NCI-H1092 (cell line): ENCODE measurements at regions not wholly inside any gene's neighbourhood (a gene's known extent, or its start where the extent isn't known, plus 50 kb on each side); places are given as distances from the start of the nearest gene placed in this dataset.

Experiments used
- DNase-seq: peaks from one replicate; lab custom pipeline; 2025; lab: John Stamatoyannopoulos, UW

DNA sequence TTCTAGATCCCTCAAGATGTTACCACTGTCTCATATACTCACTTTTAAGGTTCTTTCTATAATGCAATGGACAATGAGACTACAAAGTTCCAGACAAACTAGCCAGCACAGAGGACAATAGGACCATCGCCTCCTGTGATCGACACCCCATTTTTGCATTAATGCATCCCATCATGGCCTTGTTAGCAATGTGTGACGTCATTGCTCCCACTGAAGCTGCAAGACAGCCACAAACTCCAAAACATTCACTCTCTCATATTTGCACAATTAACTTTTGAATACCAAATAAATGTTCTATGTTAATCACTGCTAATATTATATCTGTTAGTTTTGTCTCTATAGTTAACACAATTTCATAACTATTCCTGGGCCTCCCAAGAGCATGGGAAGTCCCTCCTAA is 88.8 kb upstream of the TMEM72 start:
- DNase-seq = no peak

DNA sequence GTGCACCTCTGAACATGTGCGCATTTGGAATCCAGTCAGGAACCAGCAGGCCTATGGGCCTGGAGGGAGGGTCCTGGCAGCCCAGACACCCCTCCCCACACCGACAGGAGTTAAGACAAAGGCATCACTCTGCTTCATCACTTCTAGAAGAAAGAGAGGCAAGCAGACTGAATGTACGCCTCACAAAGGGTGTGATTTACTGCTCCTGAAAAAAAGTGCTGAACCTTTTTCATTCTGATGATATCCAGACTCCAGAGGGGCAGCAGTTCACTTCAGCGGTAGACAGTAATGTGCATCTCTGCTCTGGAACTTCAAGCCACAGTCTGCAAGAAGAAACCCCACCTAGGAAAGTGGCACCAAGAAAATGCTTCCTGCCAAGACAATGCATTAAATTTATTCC is 88.2 kb upstream of the TMEM72 start:
- no peak for DNase-seq

DNA sequence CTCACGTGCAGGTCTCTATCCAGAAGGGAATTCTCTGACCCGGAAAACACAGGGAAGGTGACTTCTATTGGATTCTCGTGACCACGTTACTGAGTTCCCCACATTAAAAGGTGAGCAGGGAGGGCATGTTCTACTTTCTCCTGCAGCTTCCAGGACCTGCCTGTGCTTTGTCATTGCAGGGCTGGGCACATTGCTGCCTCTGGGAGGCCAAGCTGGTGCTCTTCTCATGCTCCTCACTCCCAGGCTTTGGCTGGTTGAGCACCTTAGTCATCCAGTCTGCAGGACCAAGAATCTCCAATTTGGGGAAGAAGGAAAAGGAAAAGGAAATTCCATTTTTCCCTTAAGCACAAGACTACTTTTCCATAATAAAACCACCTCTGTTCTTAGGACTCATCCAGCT is 86.5 kb upstream of the TMEM72 start:
- no peak for DNase-seq

GRCh38 chr10:44827431-44828006 is 83.6 kb upstream of the TMEM72 start:
- no peak for DNase-seq

- no peak for DNase-seq
These were observed 82.5 kb upstream of the TMEM72 start for GRCh38 chr10:44828508-44829142.

DNA sequence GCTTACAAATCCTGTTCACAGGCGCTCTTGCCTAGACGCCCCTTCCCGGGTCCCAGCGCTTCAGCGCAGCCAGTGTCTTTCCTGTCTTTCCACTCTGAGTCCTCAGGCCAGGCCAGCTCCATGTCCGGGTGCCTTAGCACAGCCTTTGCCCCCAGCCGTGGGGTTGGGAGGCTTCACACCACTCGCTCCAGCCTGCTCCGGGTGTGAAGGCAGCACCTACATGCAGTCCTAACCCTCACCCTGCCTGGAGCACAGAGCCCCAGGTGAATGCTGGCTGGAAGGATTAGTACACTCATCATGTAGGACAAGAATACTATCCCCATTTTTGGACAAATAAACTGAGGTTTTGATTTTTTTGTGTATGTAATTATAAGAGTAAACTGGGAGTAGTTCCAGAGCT is 81.7 kb upstream of the TMEM72 start:
- no peak for DNase-seq

DNA sequence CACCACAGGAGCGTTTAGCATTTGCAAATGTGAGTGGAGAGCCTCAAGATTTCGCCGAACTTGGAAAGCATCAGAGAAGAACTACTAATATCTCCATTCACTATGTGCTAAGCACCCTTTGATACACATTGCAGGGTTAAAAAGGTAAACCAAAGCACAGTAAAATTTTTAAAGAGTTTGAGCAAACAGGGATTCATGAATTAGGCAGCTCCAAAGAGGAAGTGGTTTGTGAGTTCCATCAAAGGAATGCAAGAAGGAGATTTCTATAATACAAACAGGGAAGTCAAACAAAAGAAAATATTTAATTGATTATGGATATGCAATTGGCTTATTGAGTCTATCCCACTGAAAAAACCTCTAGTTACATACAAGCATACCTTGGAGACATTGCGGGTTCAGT is 81.1 kb upstream of the TMEM72 start:
- no peak for DNase-seq

DNA sequence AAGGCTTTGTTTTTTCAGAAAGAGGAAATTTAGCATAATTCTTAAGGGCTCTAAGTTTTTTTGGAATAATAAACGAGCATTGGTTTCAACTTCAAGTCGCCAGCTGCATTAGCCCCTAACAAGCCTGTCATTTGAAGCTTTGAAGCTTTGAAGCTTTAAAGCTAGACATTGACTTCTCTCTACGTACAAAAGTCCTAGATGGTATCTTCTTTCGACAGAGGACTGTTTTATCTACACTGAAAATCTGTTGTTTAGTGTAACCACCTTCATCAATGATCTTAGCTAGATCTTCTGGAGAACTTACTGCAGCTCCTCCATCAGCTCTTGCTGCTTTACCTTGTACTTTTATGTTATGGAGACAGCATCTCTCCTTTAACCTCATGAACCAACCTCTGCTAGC is 79.6 kb upstream of the TMEM72 start:
- DNase-seq = no peak

- DNase-seq = no peak
These were observed 78.3 kb upstream of the TMEM72 start for GRCh38 chr10:44832595-44833390.

DNA sequence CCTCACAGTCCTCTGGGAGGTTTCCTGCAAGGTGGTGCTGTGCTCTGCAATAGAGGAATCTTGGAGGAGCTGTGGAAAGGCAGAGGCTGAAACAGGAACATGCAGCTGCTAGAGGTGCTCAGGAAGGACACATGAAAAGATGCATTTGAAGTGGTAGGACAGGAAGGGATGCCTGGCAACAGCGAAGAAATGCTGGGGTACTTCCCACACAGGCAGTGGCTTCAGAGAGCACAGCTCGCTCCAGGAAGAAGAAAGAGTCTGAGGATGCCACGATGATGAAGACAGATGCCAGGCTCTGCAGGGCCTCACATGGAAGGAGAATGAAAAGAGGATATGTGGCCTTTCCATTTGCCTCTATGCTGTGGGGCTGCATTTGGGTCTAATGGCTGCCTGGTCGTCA is 77.0 kb upstream of the TMEM72 start:
- no peak for DNase-seq

DNA sequence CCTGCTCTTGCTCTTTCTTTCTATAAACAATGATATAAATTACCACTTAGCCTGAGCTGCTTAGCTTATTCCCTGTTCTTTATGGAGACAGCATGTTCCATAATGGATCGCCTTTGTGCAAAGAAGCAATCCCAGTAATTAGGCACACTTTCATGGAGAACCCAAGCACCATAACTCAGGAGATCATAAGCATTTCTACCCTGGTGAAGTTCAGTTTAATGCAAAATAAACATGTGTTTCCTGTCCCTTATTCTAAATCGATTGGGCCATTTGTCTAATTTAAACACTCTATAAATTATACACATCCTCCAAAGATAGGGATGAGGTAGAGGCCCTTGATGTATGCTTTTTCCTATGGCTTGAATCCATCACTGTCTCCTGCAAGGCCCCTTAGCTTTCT is 75.8 kb upstream of the TMEM72 start:
- DNase-seq = no peak

- DNase-seq = no peak
These were observed 67.7 kb upstream of the TMEM72 start for GRCh38 chr10:44843484-44843883.

DNA sequence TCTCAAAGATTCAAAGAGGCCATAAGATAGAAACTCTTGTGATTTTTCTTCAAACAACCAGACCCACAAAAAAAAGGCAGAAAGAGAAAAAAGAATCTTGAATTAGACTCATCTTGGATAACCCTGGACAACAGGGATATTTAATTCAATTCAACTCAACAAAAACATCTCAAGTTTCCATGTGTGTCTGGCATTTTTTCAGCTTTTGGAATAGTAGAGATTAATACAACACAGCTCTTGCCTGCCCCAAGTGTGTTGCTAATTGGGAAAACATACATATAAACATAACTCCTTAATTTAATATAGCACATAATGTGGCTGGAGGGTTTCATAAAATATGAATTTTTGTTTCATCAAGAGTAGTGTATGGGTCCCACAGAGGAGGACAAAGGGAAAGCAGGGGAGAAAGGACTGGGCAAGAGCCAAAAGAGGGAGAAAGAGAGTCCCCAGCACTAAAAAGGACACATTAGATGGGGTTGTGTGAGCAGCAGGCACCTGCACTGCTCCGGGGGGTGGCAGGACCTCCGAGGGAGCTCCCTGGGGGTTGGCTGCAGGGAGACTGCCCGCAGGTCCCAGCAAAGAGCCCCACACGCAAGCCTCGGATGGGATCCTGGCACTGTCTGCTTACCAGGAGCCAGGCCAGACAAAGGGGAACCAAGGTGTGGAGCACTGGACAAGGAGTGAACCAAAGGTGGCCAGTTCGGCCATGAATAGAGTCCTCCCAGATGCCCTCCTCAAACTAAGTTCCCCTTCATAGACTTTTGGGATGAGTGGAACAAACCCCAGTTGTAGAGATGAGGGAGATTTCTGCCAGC is 65.6 kb upstream of the TMEM72 start:
- no peak for DNase-seq

DNA sequence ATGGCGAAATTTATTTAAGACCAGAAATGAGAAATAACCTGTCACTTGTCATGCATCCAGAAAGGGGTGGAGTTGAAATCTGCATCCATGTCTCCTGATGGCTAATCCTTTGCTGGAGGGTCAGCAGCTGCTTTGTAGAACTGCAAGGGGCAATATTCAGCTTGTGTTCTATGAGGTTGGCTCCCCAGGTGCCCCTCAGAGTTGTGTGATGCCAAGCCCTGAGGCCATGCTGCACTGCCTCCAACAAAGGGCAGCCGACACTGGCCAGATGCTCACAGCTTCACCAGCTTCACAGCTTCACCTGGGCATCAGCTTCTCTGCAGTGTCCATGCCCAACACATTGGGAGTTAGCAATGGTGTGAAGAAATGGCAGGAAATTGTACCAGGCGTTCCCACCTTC is 64.0 kb upstream of the TMEM72 start:
- no peak for DNase-seq

DNA sequence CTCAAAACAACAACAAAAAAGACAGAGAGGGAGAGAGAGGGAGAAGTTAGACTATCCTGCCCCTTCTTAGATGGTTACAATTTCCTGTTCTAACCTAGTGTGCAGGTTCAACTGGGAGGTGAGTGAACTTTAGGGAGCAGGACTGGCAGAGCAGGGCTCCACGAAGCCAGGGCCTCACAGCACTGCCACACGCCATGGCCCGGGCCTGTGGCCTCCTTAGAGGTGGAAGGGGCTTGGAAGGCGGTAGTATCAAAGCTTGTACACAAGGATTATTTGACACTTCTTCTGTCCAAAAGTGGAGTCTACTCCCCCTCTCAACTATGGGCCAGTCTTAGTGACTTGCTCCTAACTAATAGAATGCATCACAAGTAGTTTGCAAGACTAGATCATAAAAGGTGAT is 62.9 kb upstream of the TMEM72 start:
- no peak for DNase-seq

- no peak for DNase-seq
These were observed 61.2 kb upstream of the TMEM72 start for GRCh38 chr10:44849936-44850335.

GRCh38 chr10:44850356-44850934 is 60.7 kb upstream of the TMEM72 start:
- DNase-seq = no peak

- DNase-seq = no peak
These were observed 59.7 kb upstream of the TMEM72 start for GRCh38 chr10:44851413-44851812.

DNA sequence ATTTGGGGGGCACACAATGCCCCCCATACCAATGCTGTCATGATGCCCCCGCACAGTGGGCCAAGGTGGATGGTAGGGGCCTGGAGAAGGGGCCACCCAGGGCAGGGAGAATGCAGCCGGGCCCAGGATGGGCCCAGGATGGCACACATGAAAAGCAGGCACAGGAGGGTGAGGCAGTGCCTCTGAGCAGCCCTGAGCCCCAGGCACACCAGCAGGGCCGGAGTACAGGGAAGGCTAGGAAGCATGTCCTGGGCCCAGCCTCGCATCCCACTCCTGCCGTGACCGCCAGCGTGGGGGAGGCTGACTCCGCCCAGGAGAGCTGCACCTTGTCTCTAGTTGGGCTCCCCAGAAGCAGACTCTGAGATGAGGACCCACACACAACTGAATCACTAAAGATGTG is 59.3 kb upstream of the TMEM72 start:
- no peak for DNase-seq

GRCh38 chr10:44853148-44853734 is 57.9 kb upstream of the TMEM72 start:
- no peak for DNase-seq

DNA sequence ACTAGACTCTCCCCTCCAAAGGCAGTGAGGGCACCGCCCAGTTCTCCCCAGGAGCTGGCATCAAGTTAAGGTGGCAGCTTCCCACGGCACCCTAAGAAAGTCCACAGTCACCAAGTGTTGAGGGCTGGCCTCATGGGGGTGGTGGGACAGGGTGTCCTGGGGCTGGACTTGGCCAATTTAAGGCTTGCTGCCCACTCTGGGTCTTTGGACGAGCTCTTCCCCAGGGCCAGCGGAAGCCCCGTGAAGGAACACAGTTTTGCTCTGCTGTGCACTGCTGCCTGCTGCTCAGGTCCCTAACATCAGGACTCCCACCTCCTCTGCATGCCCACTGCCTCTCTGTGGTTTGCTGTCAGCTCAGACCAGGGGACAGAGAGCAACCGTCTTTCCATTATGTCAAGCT is 57.3 kb upstream of the TMEM72 start:
- DNase-seq = no peak
